ENCODE measurements at regions not wholly inside any gene's neighbourhood (a gene's known extent, or its start where the extent isn't known, plus 50 kb on each side); places are given as distances from the start of the nearest gene placed in this dataset.
"Not testable (repeated sequence)": the region's sequence is repeated elsewhere in the genome, so short reads cannot be mapped to it uniquely, and the experiment has no call there.

GRCh38 chr11:114953039-114953438, 274.7 kb downstream of the NXPE2 start:
- FAIRE-seq = no peak

GRCh38 chr11:114955923-114956322, 277.6 kb downstream of the NXPE2 start:
- no peak for FAIRE-seq

- no peak for FAIRE-seq
Observed at GRCh38 chr11:114956566-114956965, 278.2 kb downstream of the NXPE2 start.

- peak; percentile 9 for FAIRE-seq
Observed at GRCh38 chr11:114959953-114960505, 281.7 kb downstream of the NXPE2 start.

- not testable (repeated sequence) for FAIRE-seq
Observed at GRCh38 chr11:114960819-114961218, 282.5 kb downstream of the NXPE2 start.

- no peak for FAIRE-seq
Observed at GRCh38 chr11:114964676-114965214, 286.4 kb downstream of the NXPE2 start.

- FAIRE-seq = no peak
Observed at GRCh38 chr11:114970927-114971645, 292.8 kb downstream of the NXPE2 start.

- FAIRE-seq = no peak
Observed at GRCh38 chr11:114972105-114972504, 293.8 kb downstream of the NXPE2 start.

GRCh38 chr11:114977651-114978050, 299.3 kb downstream of the NXPE2 start:
- FAIRE-seq = no peak

- no peak for FAIRE-seq
Observed at GRCh38 chr11:114982141-114982540, 303.8 kb downstream of the NXPE2 start.

- FAIRE-seq = no peak
Observed at GRCh38 chr11:114984611-114985163, 306.4 kb downstream of the NXPE2 start.

- FAIRE-seq = no peak
Observed at GRCh38 chr11:114986365-114986764, 308.0 kb downstream of the NXPE2 start.

GRCh38 chr11:114987186-114987760, 308.9 kb downstream of the NXPE2 start:
- FAIRE-seq = no peak

GRCh38 chr11:114988644-114989043, 310.3 kb downstream of the NXPE2 start:
- no peak for FAIRE-seq

- no peak for FAIRE-seq
Observed at GRCh38 chr11:114989536-114989935, 311.2 kb downstream of the NXPE2 start.

GRCh38 chr11:115005663-115006062, 327.3 kb downstream of the NXPE2 start:
- no peak for FAIRE-seq

- no peak for FAIRE-seq
Observed at GRCh38 chr11:115007851-115008250, 329.5 kb downstream of the NXPE2 start.

- FAIRE-seq = no peak
Observed at GRCh38 chr11:115008799-115009198, 330.5 kb downstream of the NXPE2 start.

GRCh38 chr11:115017529-115017928, 339.2 kb downstream of the NXPE2 start:
- FAIRE-seq = no peak

- no peak for FAIRE-seq
Observed at GRCh38 chr11:115030166-115030565, 351.8 kb downstream of the NXPE2 start.

- no peak for FAIRE-seq
Observed at GRCh38 chr11:115036406-115037180, 358.3 kb downstream of the NXPE2 start.

- no peak for FAIRE-seq
Observed at GRCh38 chr11:115042002-115042401, 363.7 kb downstream of the NXPE2 start.

GRCh38 chr11:115047631-115048030, 369.3 kb downstream of the NXPE2 start:
- no peak for FAIRE-seq
